ENCODE measurements at regions not wholly inside any gene's neighbourhood (a gene's known extent, or its start where the extent isn't known, plus 50 kb on each side); places are given as distances from the start of the nearest gene placed in this dataset.

- WGBS (ENCODE audit: extremely low coverage, insufficient coverage, low lambda C conversion rate), result no CpG with 5 or more reads among the region's 1 CpG
- H3K79me1 ChIP-seq (ENCODE audit: low read length), result no peaks in the 10 kb centered on the region
These were observed 92.0 kb downstream of the LSMEM1 start for GRCh38 chr7:112572669-112573301.

GRCh38 chr7:112573302-112574039 lies 92.7 kb downstream of the LSMEM1 start:
- Histone ChIP-seq H3K23ac (ENCODE audit: low read length) (no peak overlapping the region), H2BK120ac (ENCODE audit: low read depth, low read length) (no peak overlapping the region)

More at GRCh38 chr7:112572669-112573301, 92.0 kb downstream of the LSMEM1 start:
- no peak overlapping the region for H2BK120ac ChIP-seq (ENCODE audit: low read depth, low read length)
- H4K8ac ChIP-seq (ENCODE audit: low read depth, low read length), result no peak overlapping the region
- H4K5ac ChIP-seq (ENCODE audit: low read length), result no peak overlapping the region
- no peak overlapping the region for H3K4me2 ChIP-seq (ENCODE audit: low read length)
- no peak overlapping the region for H2AK5ac ChIP-seq (ENCODE audit: low read length)
- H2BK15ac ChIP-seq (replicated peaks; ENCODE audit: low read depth), result no peak overlapping the region
- no peak overlapping the region for H3K4ac ChIP-seq (ENCODE audit: low read depth, low read length)
- no peaks in the 10 kb centered on the region for H3K36me3 ChIP-seq (ENCODE audit: control insufficient read depth, insufficient read depth, low read length)
- no peak overlapping the region for H3K4me3 ChIP-seq (ENCODE audit: low read length)
- H3K27me3 ChIP-seq (ENCODE audit: insufficient read depth, low read length, poor library complexity), result no peaks in the 10 kb centered on the region
- DNase-seq, result no peak
- H2BK5ac ChIP-seq (ENCODE audit: low read length), result no peak overlapping the region
- no peak overlapping the region for H3K56ac ChIP-seq (ENCODE audit: low read length)
- H3K4me1 ChIP-seq (ENCODE audit: control insufficient read depth, low read depth, low read length), result no peaks in the 10 kb centered on the region
- no peak overlapping the region for H3K27ac ChIP-seq (ENCODE audit: low read depth, low read length)
- no peak overlapping the region for H3K9ac ChIP-seq (ENCODE audit: low read length)
- no peak overlapping the region for H3K23ac ChIP-seq (ENCODE audit: low read length)
- H3K79me2 ChIP-seq (ENCODE audit: control insufficient read depth, insufficient read depth, low read length), result no peaks in the 10 kb centered on the region
- H3K18ac ChIP-seq (ENCODE audit: low read length), result no peak overlapping the region

GRCh38 chr7:112575864-112576263 lies 95.1 kb downstream of the LSMEM1 start:
- no peak overlapping the region for H3K23ac ChIP-seq (ENCODE audit: low read length)
- H3K18ac ChIP-seq (ENCODE audit: low read length), result no peak overlapping the region
- no peak overlapping the region for H3K4me3 ChIP-seq (ENCODE audit: low read length)
- H3K4me2 ChIP-seq (ENCODE audit: low read length), result no peak overlapping the region
- no peaks in the 10 kb centered on the region for H3K79me2 ChIP-seq (ENCODE audit: control insufficient read depth, insufficient read depth, low read length)
- no peak overlapping the region for H3K9ac ChIP-seq (ENCODE audit: low read length)
- no peak overlapping the region for H2BK120ac ChIP-seq (ENCODE audit: low read depth, low read length)
- H3K27ac ChIP-seq (ENCODE audit: low read depth, low read length), result no peak overlapping the region
- H2AK5ac ChIP-seq (ENCODE audit: low read length), result no peak overlapping the region
- no peak for DNase-seq
- no peaks in the 10 kb centered on the region for H3K36me3 ChIP-seq (ENCODE audit: control insufficient read depth, insufficient read depth, low read length)
- H3K79me1 ChIP-seq (ENCODE audit: low read length), result no peaks in the 10 kb centered on the region
- no peak overlapping the region for H3K56ac ChIP-seq (ENCODE audit: low read length)
- no peak overlapping the region for H2BK5ac ChIP-seq (ENCODE audit: low read length)
- no CpG with 5 or more reads among the region's 1 CpG for WGBS (ENCODE audit: extremely low coverage, insufficient coverage, low lambda C conversion rate)
- H2BK15ac ChIP-seq (replicated peaks; ENCODE audit: low read depth), result no peak overlapping the region
- H3K27me3 ChIP-seq (ENCODE audit: insufficient read depth, low read length, poor library complexity), result no peaks in the 10 kb centered on the region
- H3K4ac ChIP-seq (ENCODE audit: low read depth, low read length), result no peak overlapping the region
- H4K5ac ChIP-seq (ENCODE audit: low read length), result no peak overlapping the region
- no peak overlapping the region for H4K8ac ChIP-seq (ENCODE audit: low read depth, low read length)
- H3K4me1 ChIP-seq (ENCODE audit: control insufficient read depth, low read depth, low read length), result no peaks in the 10 kb centered on the region

More at GRCh38 chr7:112573302-112574039, 92.7 kb downstream of the LSMEM1 start:
- Histone ChIP-seq H3K4ac (ENCODE audit: low read depth, low read length) (no peak overlapping the region), H3K9ac (ENCODE audit: low read length) (no peak overlapping the region), H3K4me2 (ENCODE audit: low read length) (no peak overlapping the region), H4K5ac (ENCODE audit: low read length) (no peak overlapping the region), H2BK15ac (replicated peaks; ENCODE audit: low read depth) (no peak overlapping the region), H3K4me1 (ENCODE audit: control insufficient read depth, low read depth, low read length) (no peaks in the 10 kb centered on the region), H3K79me1 (ENCODE audit: low read length) (no peaks in the 10 kb centered on the region), H3K18ac (ENCODE audit: low read length) (no peak overlapping the region), H3K4me3 (ENCODE audit: low read length) (no peak overlapping the region), H2BK5ac (ENCODE audit: low read length) (no peak overlapping the region), H3K79me2 (ENCODE audit: control insufficient read depth, insufficient read depth, low read length) (no peaks in the 10 kb centered on the region), H3K27ac (ENCODE audit: low read depth, low read length) (no peak overlapping the region), H3K27me3 (ENCODE audit: insufficient read depth, low read length, poor library complexity) (no peaks in the 10 kb centered on the region), H4K8ac (ENCODE audit: low read depth, low read length) (no peak overlapping the region), H2AK5ac (ENCODE audit: low read length) (no peak overlapping the region), H3K36me3 (ENCODE audit: control insufficient read depth, insufficient read depth, low read length) (no peaks in the 10 kb centered on the region), H3K56ac (ENCODE audit: low read length) (no peak overlapping the region)
- peak; percentile 36 for DNase-seq
- no CpG with 5 or more reads among the region's 6 CpGs for WGBS (ENCODE audit: extremely low coverage, insufficient coverage, low lambda C conversion rate)

GRCh38 chr7:112579388-112579787 lies 98.6 kb downstream of the LSMEM1 start:
- Histone ChIP-seq H3K56ac (ENCODE audit: low read length) (no peak overlapping the region), H3K4me3 (ENCODE audit: low read length) (no peak overlapping the region), H4K8ac (ENCODE audit: low read depth, low read length) (no peak overlapping the region), H3K79me1 (ENCODE audit: low read length) (no peaks in the 10 kb centered on the region), H3K4ac (ENCODE audit: low read depth, low read length) (no peak overlapping the region), H3K27ac (ENCODE audit: low read depth, low read length) (no peak overlapping the region), H3K79me2 (ENCODE audit: control insufficient read depth, insufficient read depth, low read length) (no peaks in the 10 kb centered on the region), H2AK5ac (ENCODE audit: low read length) (no peak overlapping the region), H3K18ac (ENCODE audit: low read length) (no peak overlapping the region), H2BK15ac (replicated peaks; ENCODE audit: low read depth) (no peak overlapping the region), H3K27me3 (ENCODE audit: insufficient read depth, low read length, poor library complexity) (no peaks in the 10 kb centered on the region), H3K36me3 (ENCODE audit: control insufficient read depth, insufficient read depth, low read length) (no peaks in the 10 kb centered on the region), H3K23ac (ENCODE audit: low read length) (no peak overlapping the region), H3K9ac (ENCODE audit: low read length) (no peak overlapping the region), H2BK120ac (ENCODE audit: low read depth, low read length) (no peak overlapping the region), H2BK5ac (ENCODE audit: low read length) (no peak overlapping the region), H3K4me1 (ENCODE audit: control insufficient read depth, low read depth, low read length) (no peaks in the 10 kb centered on the region), H4K5ac (ENCODE audit: low read length) (no peak overlapping the region), H3K4me2 (ENCODE audit: low read length) (no peak overlapping the region)
- DNase-seq, result no peak
- WGBS (ENCODE audit: extremely low coverage, insufficient coverage, low lambda C conversion rate), result no CpG with 5 or more reads among the region's 4 CpGs

- Histone ChIP-seq H3K27me3 (ENCODE audit: insufficient read depth, low read length, poor library complexity) (no peaks in the 10 kb centered on the region), H3K79me2 (ENCODE audit: control insufficient read depth, insufficient read depth, low read length) (no peaks in the 10 kb centered on the region), H3K79me1 (ENCODE audit: low read length) (no peaks in the 10 kb centered on the region), H3K23ac (ENCODE audit: low read length) (no peak overlapping the region), H2BK15ac (replicated peaks; ENCODE audit: low read depth) (no peak overlapping the region), H3K9ac (ENCODE audit: low read length) (no peak overlapping the region), H3K27ac (ENCODE audit: low read depth, low read length) (no peak overlapping the region), H3K4me1 (ENCODE audit: control insufficient read depth, low read depth, low read length) (no peaks in the 10 kb centered on the region), H2BK5ac (ENCODE audit: low read length) (no peak overlapping the region), H3K18ac (ENCODE audit: low read length) (no peak overlapping the region), H4K5ac (ENCODE audit: low read length) (no peak overlapping the region), H3K4me3 (ENCODE audit: low read length) (no peak overlapping the region), H3K4me2 (ENCODE audit: low read length) (no peak overlapping the region), H2AK5ac (ENCODE audit: low read length) (no peak overlapping the region), H2BK120ac (ENCODE audit: low read depth, low read length) (no peak overlapping the region), H3K4ac (ENCODE audit: low read depth, low read length) (no peak overlapping the region), H4K8ac (ENCODE audit: low read depth, low read length) (no peak overlapping the region), H3K36me3 (ENCODE audit: control insufficient read depth, insufficient read depth, low read length) (no peaks in the 10 kb centered on the region), H3K56ac (ENCODE audit: low read length) (no peak overlapping the region)
- no CpG with 5 or more reads among the region's 5 CpGs for WGBS (ENCODE audit: extremely low coverage, insufficient coverage, low lambda C conversion rate)
- no peak for DNase-seq
These were observed 100.1 kb downstream of the LSMEM1 start for GRCh38 chr7:112580717-112581435.

All from mesendoderm (in vitro differentiated cells).